DOHH2 (cell line): ENCODE measurements at regions not wholly inside any gene's neighbourhood (a gene's known extent, or its start where the extent isn't known, plus 50 kb on each side); places are given as distances from the start of the nearest gene placed in this dataset.

Experiments
- H3F3A ChIP-seq: fragments of 200-600 bp; sonication (generic), shearing (Covaris generic); 2 replicates; pipeline ENCODE4 v1.6.0; 2016; ENCODE audit warnings: antibody characterized with exemption, mild to moderate bottlenecking; ENCODE audit not compliant: control insufficient read depth, insufficient read depth
- H3K27ac ChIP-seq: fragments of 200-600 bp; sonication (generic); 2 replicates; pipeline ENCODE4 v1.5.1; 2014; ENCODE audit warnings: low read depth, mild to moderate bottlenecking, low read length, moderate library complexity
- H3K27me3 ChIP-seq: fragments of 200-600 bp; sonication (generic); 2 replicates; pipeline ENCODE4 v1.6.1; 2014; ENCODE audit warnings: mild to moderate bottlenecking, low read length, mixed read lengths; ENCODE audit not compliant: control insufficient read depth
- H3K36me3 ChIP-seq: fragments of 200-600 bp; sonication (generic); 2 replicates; pipeline ENCODE4 v1.6.1; 2014; ENCODE audit warnings: mild to moderate bottlenecking, low read length, moderate library complexity, mixed read lengths; ENCODE audit not compliant: control insufficient read depth
- H3K4me1 ChIP-seq: fragments of 200-600 bp; sonication (generic); 2 replicates; pipeline ENCODE4 v1.6.1; 2014; ENCODE audit warnings: mild to moderate bottlenecking, low read length, mixed read lengths; ENCODE audit not compliant: control insufficient read depth
- H3K4me2 ChIP-seq: fragments of 200-600 bp; sonication (generic); 2 replicates; pipeline ENCODE4 v1.6.0; 2014; ENCODE audit warnings: mild to moderate bottlenecking, low read length, moderate library complexity
- H3K4me3 ChIP-seq: fragments of 200-600 bp; sonication (generic); 2 replicates; pipeline ENCODE4 v1.5.1; 2014; ENCODE audit warnings: mild to moderate bottlenecking, low read length, mixed read lengths
- H3K79me2 ChIP-seq: fragments of 200-600 bp; sonication (generic); 2 replicates; pipeline ENCODE4 v1.6.1; 2014; ENCODE audit warnings: mild to moderate bottlenecking, low read length, mixed read lengths; ENCODE audit not compliant: control insufficient read depth
- H3K9me2 ChIP-seq: fragments of 200-600 bp; sonication (generic); replicated peaks from 2 replicates; pipeline ENCODE4 v1.6.1; 2014; ENCODE audit warnings: mild to moderate bottlenecking, low read length, mixed read lengths; ENCODE audit not compliant: control insufficient read depth
- H3K9me3 ChIP-seq: fragments of 200-600 bp; sonication (generic); 2 replicates; pipeline ENCODE4 v1.6.1; 2014; ENCODE audit warnings: antibody characterized with exemption, low read length, mixed read lengths; ENCODE audit not compliant: control insufficient read depth, insufficient read depth
- H4K20me1 ChIP-seq: fragments of 200-600 bp; sonication (generic); 2 replicates; pipeline ENCODE4 v1.6.0; 2014; ENCODE audit warnings: low read depth, mild to moderate bottlenecking, antibody characterized with exemption, low read length, moderate library complexity; ENCODE audit not compliant: control insufficient read depth, insufficient read depth
- CTCF ChIP-seq: fragments of 200-600 bp; sonication (generic); IDR thresholded peaks from one replicate; pipeline ENCODE4 v1.5.1; 2014; ENCODE audit warnings: antibody characterized with exemption, mild to moderate bottlenecking, low read depth, low read length; ENCODE audit not compliant: poor library complexity, severe bottlenecking
- EZH2phosphoT487 ChIP-seq: fragments of 200-600 bp; sonication (generic); IDR thresholded peaks from 2 replicates; pipeline ENCODE4 v1.6.1; 2017; ENCODE audit warnings: borderline replicate concordance, mild to moderate bottlenecking, antibody characterized with exemption, low read length, moderate library complexity, mixed read lengths

GRCh38 chr9:135388530-135388929 lies 91.1 kb upstream of the PPP1R26 start:
- Histone ChIP-seq H3K9me2 (no peaks in the 10 kb centered on the region), H3K27me3 (no peaks in the 10 kb centered on the region)

GRCh38 chr9:135391759-135392158 lies 87.8 kb upstream of the PPP1R26 start:
- H3K4me3 ChIP-seq: no peak overlapping the region
- peaks cover 6% of the 10 kb centered on the region; the same call in 1 of the 2 replicates for H3K9me3 ChIP-seq
- H3K4me2 ChIP-seq: no peak overlapping the region
- no peaks in the 10 kb centered on the region for H3K9me2 ChIP-seq
- H4K20me1 ChIP-seq: no peaks in the 10 kb centered on the region
- no peak for TF ChIP-seq EZH2phosphoT487
- no peak for TF ChIP-seq CTCF
- H3K4me1 ChIP-seq: no peaks in the 10 kb centered on the region
- H3K79me2 ChIP-seq: no peaks in the 10 kb centered on the region
- H3K27ac ChIP-seq: no peak overlapping the region
- H3K27me3 ChIP-seq: no peaks in the 10 kb centered on the region
- no peaks in the 10 kb centered on the region for H3F3A ChIP-seq
- H3K36me3 ChIP-seq: no peaks in the 10 kb centered on the region

More at GRCh38 chr9:135388530-135388929, 91.1 kb upstream of the PPP1R26 start:
- H3F3A ChIP-seq: no peaks in the 10 kb centered on the region
- TF ChIP-seq CTCF (no peak), EZH2phosphoT487 (no peak)
- H3K79me2 ChIP-seq: no peaks in the 10 kb centered on the region
- H3K4me2 ChIP-seq: no peak overlapping the region
- no peaks in the 10 kb centered on the region for H3K9me3 ChIP-seq
- H3K4me1 ChIP-seq: no peaks in the 10 kb centered on the region
- no peak overlapping the region for H3K4me3 ChIP-seq
- no peaks in the 10 kb centered on the region for H3K36me3 ChIP-seq
- H3K27ac ChIP-seq: no peak overlapping the region
- H4K20me1 ChIP-seq: no peaks in the 10 kb centered on the region

- H4K20me1 ChIP-seq: no peaks in the 10 kb centered on the region
- TF ChIP-seq EZH2phosphoT487 (no peak), CTCF (no peak)
- no peaks in the 10 kb centered on the region for H3K27me3 ChIP-seq
- no peak overlapping the region for H3K27ac ChIP-seq
- no peaks in the 10 kb centered on the region for H3F3A ChIP-seq
- no peaks in the 10 kb centered on the region for H3K36me3 ChIP-seq
- no peak overlapping the region for H3K4me3 ChIP-seq
- H3K79me2 ChIP-seq: no peaks in the 10 kb centered on the region
- H3K4me1 ChIP-seq: no peaks in the 10 kb centered on the region
- no peak overlapping the region for H3K4me2 ChIP-seq
- H3K9me3 ChIP-seq: peaks cover 7% of the 10 kb centered on the region; the same call in 1 of the 2 replicates
- no peaks in the 10 kb centered on the region for H3K9me2 ChIP-seq
Measured at GRCh38 chr9:135392511-135392910, 87.1 kb upstream of the PPP1R26 start.

GRCh38 chr9:135394131-135394530 lies 85.5 kb upstream of the PPP1R26 start:
- Histone ChIP-seq H3K36me3 (no peaks in the 10 kb centered on the region), H3K27ac (no peak overlapping the region), H3K9me3 (peaks cover 7% of the 10 kb centered on the region; the same call in 1 of the 2 replicates), H3K4me1 (no peaks in the 10 kb centered on the region), H4K20me1 (no peaks in the 10 kb centered on the region), H3F3A (no peaks in the 10 kb centered on the region), H3K9me2 (no peaks in the 10 kb centered on the region), H3K27me3 (no peaks in the 10 kb centered on the region), H3K79me2 (no peaks in the 10 kb centered on the region), H3K4me2 (no peak overlapping the region), H3K4me3 (no peak overlapping the region)
- TF ChIP-seq CTCF (no peak), EZH2phosphoT487 (no peak)
